Activated T-cell treated with anti-CD3 and anti-CD28 coated beads, Interleukin-2, amount 50 U/mL, for 72 hours (primary cell): ENCODE measurements at regions not wholly inside any gene's neighbourhood (a gene's known extent, or its start where the extent isn't known, plus 50 kb on each side); places are given as distances from the start of the nearest gene placed in this dataset.

ENCODE experiments used
- ATAC-seq, 2 donors: fragments of 150-1000 bp; cut with Tn5 transposase; replicated peaks in 1 of 2; 2 replicates each; pipeline ENCODE4 v1.10.0; 2021; ENCODE audit warnings: moderate library complexity in 2 of 2, mild to moderate bottlenecking in 1 of 2
- DNase-seq, 2 donors: peaks; one replicate each; pipeline ENCODE4 v3.0.0; 2021 to 2022; ENCODE audit warnings: mixed read lengths in 1 of 2
- H3K27ac Mint-ChIP-seq: one replicate; pipeline ENCODE4 v1.8.0; 2022; ENCODE audit warnings: mild to moderate bottlenecking, moderate library complexity, mixed read lengths
- H3K27me3 Mint-ChIP-seq: one replicate; pipeline ENCODE4 v1.8.0; 2022; ENCODE audit warnings: low read depth, mixed read lengths
- H3K36me3 Mint-ChIP-seq, 2 donors: one replicate each; pipeline ENCODE4 v1.8.0; 2022; ENCODE audit warnings: mixed read lengths in 2 of 2, mild to moderate bottlenecking in 1 of 2; ENCODE audit not compliant: insufficient read depth in 2 of 2
- H3K4me1 Mint-ChIP-seq: one replicate; pipeline ENCODE4 v1.8.0; 2022; ENCODE audit warnings: low read depth, mixed read lengths
- H3K4me3 Mint-ChIP-seq, 2 donors: one replicate each; pipeline ENCODE4 v1.8.0; 2022; ENCODE audit warnings: mild to moderate bottlenecking in 2 of 2, mixed read lengths in 2 of 2, moderate library complexity in 2 of 2
- H3K9me3 Mint-ChIP-seq, 2 donors: one replicate each; pipeline ENCODE4 v1.8.0; 2022; ENCODE audit warnings: mixed read lengths in 2 of 2

DNA sequence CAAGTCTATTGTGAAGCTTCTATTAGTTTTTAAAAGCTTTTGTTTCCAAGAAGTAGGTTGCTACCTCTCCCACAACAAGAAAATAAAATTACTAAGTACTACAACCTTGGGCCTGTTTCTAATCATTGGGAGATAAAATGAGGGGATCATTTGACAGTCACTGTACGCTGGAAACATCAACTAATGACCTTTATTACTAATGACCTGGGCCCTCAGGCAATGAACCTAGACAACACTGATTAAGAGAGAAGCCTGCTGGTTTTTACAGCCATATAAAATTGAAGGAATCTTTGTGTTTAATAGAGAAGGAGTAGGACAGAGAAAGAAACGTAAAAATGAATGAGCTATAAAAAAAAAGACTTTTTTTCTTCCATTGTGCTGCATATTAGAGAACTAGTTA is 1000.9 kb downstream of the STPG2 start:
- no peak for ATAC-seq
- H3K36me3 Mint-ChIP-seq, result peaks cover 0 to 6% of the 10 kb centered on the region in 2 donors
- H3K4me3 Mint-ChIP-seq, result no peak overlapping the region
- H3K9me3 Mint-ChIP-seq, result peaks cover 8 to 22% of the 10 kb centered on the region in 2 donors
- no peak for DNase-seq
- no peak overlapping the region for H3K27ac Mint-ChIP-seq
- no peaks in the 10 kb centered on the region for H3K4me1 Mint-ChIP-seq
- no peaks in the 10 kb centered on the region for H3K27me3 Mint-ChIP-seq

DNA sequence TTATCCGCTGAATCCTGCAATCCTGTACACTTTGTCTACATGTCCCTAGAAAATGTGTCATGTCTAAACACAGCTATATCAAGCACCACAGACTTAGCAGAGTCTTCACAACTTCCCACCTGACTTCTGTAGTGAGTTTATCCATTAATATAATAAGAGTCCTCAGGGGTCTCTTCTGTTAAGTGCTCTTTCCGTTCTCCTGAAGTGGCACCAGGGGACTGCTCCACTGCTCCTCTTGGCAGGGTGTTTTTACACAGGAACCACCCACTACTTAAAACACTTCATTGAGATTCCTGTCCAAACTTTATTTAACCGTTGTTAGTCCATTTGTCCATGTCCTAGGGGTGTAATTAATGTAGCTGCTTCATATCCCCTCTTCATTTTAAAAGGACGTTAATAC is 1000.4 kb downstream of the STPG2 start:
- no peak overlapping the region for H3K27ac Mint-ChIP-seq
- H3K4me3 Mint-ChIP-seq, result no peak overlapping the region
- no peaks in the 10 kb centered on the region for H3K4me1 Mint-ChIP-seq
- DNase-seq, result no peak
- no peak for ATAC-seq
- H3K27me3 Mint-ChIP-seq, result no peaks in the 10 kb centered on the region
- H3K9me3 Mint-ChIP-seq, result peaks cover 8 to 23% of the 10 kb centered on the region in 2 donors
- H3K36me3 Mint-ChIP-seq, result peaks cover 0 to 6% of the 10 kb centered on the region in 2 donors

DNA sequence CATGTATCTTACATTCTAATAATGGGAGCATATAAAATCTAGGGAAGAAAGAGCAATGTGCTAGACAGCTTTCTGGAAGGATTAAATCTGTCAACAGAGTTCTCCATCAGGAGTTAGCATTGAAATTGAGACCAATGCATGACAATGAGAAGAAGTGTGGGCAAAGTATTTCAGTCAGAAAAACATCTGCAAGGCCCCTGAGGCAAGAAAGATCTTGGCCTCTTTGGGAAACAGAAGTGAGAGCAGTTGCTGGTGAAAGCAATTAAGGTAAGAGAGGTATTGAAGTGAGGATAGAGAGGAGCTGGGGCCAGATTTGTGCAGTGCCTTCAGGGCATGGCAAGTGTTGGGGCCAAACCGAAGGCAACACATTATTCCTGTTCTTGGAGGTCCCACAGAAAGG is 999.1 kb downstream of the STPG2 start:
- H3K27ac Mint-ChIP-seq, result no peak overlapping the region
- H3K4me3 Mint-ChIP-seq, result no peak overlapping the region
- DNase-seq, result no peak
- peaks cover 3 to 14% of the 10 kb centered on the region in 2 donors for H3K9me3 Mint-ChIP-seq
- H3K36me3 Mint-ChIP-seq, result no peaks in the 10 kb centered on the region
- H3K27me3 Mint-ChIP-seq, result no peaks in the 10 kb centered on the region
- ATAC-seq, result no peak
- no peaks in the 10 kb centered on the region for H3K4me1 Mint-ChIP-seq

- Mint-ChIP-seq H3K36me3 (no peaks in the 10 kb centered on the region), H3K9me3 (peaks cover 2% of the 10 kb centered on the region in 2 donors), H3K4me3 (no peak overlapping the region), H3K27me3 (no peaks in the 10 kb centered on the region), H3K4me1 (no peaks in the 10 kb centered on the region), H3K27ac (no peak overlapping the region)
- ATAC-seq (no peak), DNase-seq (no peak)
Measured at GRCh38 chr4:97150966-97151365, 992.3 kb downstream of the STPG2 start.

GRCh38 chr4:97152149-97152548 is 991.1 kb downstream of the STPG2 start:
- H3K27me3 Mint-ChIP-seq, result no peaks in the 10 kb centered on the region
- no peak overlapping the region for H3K27ac Mint-ChIP-seq
- no peak for ATAC-seq

GRCh38 chr4:97153042-97153441 is 990.2 kb downstream of the STPG2 start:
- Mint-ChIP-seq H3K4me1 (no peaks in the 10 kb centered on the region), H3K27me3 (no peaks in the 10 kb centered on the region), H3K36me3 (no peaks in the 10 kb centered on the region), H3K27ac (no peak overlapping the region), H3K9me3 (peaks cover 0 to 2% of the 10 kb centered on the region in 2 donors), H3K4me3 (no peak overlapping the region)
- DNase-seq (no peak), ATAC-seq (no peak)

More at GRCh38 chr4:97152149-97152548, 991.1 kb downstream of the STPG2 start:
- peaks cover 2% of the 10 kb centered on the region in 2 donors for H3K9me3 Mint-ChIP-seq
- no peak for DNase-seq
- H3K4me1 Mint-ChIP-seq, result no peaks in the 10 kb centered on the region
- H3K36me3 Mint-ChIP-seq, result no peaks in the 10 kb centered on the region
- H3K4me3 Mint-ChIP-seq, result no peak overlapping the region

GRCh38 chr4:97159625-97160024 is 983.7 kb downstream of the STPG2 start:
- Mint-ChIP-seq H3K36me3 (no peaks in the 10 kb centered on the region), H3K4me3 (no peak overlapping the region), H3K4me1 (no peaks in the 10 kb centered on the region), H3K9me3 (peaks cover 0 to 1% of the 10 kb centered on the region in 2 donors), H3K27me3 (no peaks in the 10 kb centered on the region), H3K27ac (no peak overlapping the region)
- DNase-seq, result no peak
- ATAC-seq, result no peak

DNA sequence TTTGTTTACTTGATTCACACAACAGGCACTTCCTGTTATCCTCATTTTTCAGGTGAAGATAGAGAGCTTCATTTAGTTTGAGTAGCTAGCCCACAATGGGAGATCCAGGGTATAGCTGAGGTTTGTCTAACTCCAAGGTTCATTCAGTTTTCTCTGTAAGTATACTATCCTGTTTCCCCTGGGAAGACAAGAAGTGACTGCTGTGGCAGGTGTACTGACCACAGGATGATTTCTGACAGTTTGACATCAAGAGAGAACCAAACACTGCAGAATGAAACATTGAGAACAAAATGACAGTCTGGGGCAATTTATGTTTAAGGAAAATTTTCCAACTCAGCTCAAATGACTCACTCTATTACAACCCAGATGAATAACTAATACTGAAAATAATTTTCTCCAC is 958.0 kb downstream of the STPG2 start:
- no peaks in the 10 kb centered on the region for H3K4me1 Mint-ChIP-seq
- H3K36me3 Mint-ChIP-seq, result no peaks in the 10 kb centered on the region
- ATAC-seq, result no peak
- H3K27me3 Mint-ChIP-seq, result no peaks in the 10 kb centered on the region
- no peak overlapping the region for H3K4me3 Mint-ChIP-seq
- H3K27ac Mint-ChIP-seq, result no peak overlapping the region
- no peak for DNase-seq
- H3K9me3 Mint-ChIP-seq, result peaks cover 9% of the 10 kb centered on the region in 2 donors

- Mint-ChIP-seq H3K4me3 (no peak overlapping the region), H3K27me3 (no peaks in the 10 kb centered on the region), H3K9me3 (peaks cover 1 to 2% of the 10 kb centered on the region in 2 donors), H3K4me1 (no peaks in the 10 kb centered on the region), H3K27ac (no peak overlapping the region), H3K36me3 (no peaks in the 10 kb centered on the region)
- ATAC-seq, result no peak
- DNase-seq, result no peak
Measured at GRCh38 chr4:97197106-97197505, 946.2 kb downstream of the STPG2 start.

- Mint-ChIP-seq H3K9me3 (peaks cover 2% of the 10 kb centered on the region in 2 donors), H3K4me1 (no peaks in the 10 kb centered on the region), H3K4me3 (no peak overlapping the region), H3K27me3 (no peaks in the 10 kb centered on the region), H3K27ac (no peak overlapping the region), H3K36me3 (no peaks in the 10 kb centered on the region)
- DNase-seq (no peak), ATAC-seq (no peak)
Measured at GRCh38 chr4:97208749-97209148, 934.5 kb downstream of the STPG2 start.

DNA sequence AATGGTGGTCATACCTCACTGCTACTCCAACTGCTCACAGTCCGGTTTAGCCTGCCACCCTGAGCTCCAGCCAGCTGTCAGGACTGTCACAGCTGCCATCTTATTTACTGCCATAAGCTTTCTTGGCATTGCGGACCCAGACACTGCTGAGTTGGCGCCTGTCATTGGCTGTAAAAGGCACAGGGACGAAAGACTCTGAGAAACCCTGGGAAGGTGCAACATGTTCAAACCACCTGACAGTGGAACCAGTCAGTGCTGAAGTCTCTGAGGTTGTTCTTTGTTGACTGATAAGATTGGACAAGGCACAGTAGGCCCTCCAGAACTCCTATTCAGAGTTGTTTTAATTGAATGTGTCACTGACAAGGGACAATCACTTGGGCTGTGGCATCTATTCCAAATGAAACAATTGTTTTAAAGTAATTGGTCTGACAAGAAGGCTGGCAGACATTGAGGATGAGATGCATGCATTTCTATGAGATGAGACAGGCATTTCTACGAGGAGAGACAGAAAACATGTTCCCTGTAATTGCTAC is 927.8 kb downstream of the STPG2 start:
- H3K4me1 Mint-ChIP-seq, result no peaks in the 10 kb centered on the region
- no peak for ATAC-seq
- H3K9me3 Mint-ChIP-seq, result peaks cover 0 to 6% of the 10 kb centered on the region in 2 donors

GRCh38 chr4:97216046-97216445 is 927.2 kb downstream of the STPG2 start:
- Mint-ChIP-seq H3K4me1 (no peaks in the 10 kb centered on the region), H3K27ac (no peak overlapping the region), H3K9me3 (peaks cover 0 to 6% of the 10 kb centered on the region in 2 donors), H3K4me3 (no peak overlapping the region), H3K27me3 (no peaks in the 10 kb centered on the region), H3K36me3 (no peaks in the 10 kb centered on the region)
- DNase-seq, result no peak
- no peak for ATAC-seq

More for the DNA sequence above, 927.8 kb downstream of the STPG2 start:
- no peaks in the 10 kb centered on the region for H3K36me3 Mint-ChIP-seq
- H3K27ac Mint-ChIP-seq, result no peak overlapping the region
- H3K27me3 Mint-ChIP-seq, result no peaks in the 10 kb centered on the region
- H3K4me3 Mint-ChIP-seq, result no peak overlapping the region
- DNase-seq, result no peak

- no peaks in the 10 kb centered on the region for H3K4me1 Mint-ChIP-seq
- DNase-seq, result no peak
- no peak overlapping the region for H3K4me3 Mint-ChIP-seq
- H3K9me3 Mint-ChIP-seq, result peaks cover 0 to 2% of the 10 kb centered on the region in 2 donors
- H3K36me3 Mint-ChIP-seq, result no peaks in the 10 kb centered on the region
- H3K27ac Mint-ChIP-seq, result no peak overlapping the region
- H3K27me3 Mint-ChIP-seq, result no peaks in the 10 kb centered on the region
- no peak for ATAC-seq
Measured at GRCh38 chr4:97235521-97235920, 907.8 kb downstream of the STPG2 start.

DNA sequence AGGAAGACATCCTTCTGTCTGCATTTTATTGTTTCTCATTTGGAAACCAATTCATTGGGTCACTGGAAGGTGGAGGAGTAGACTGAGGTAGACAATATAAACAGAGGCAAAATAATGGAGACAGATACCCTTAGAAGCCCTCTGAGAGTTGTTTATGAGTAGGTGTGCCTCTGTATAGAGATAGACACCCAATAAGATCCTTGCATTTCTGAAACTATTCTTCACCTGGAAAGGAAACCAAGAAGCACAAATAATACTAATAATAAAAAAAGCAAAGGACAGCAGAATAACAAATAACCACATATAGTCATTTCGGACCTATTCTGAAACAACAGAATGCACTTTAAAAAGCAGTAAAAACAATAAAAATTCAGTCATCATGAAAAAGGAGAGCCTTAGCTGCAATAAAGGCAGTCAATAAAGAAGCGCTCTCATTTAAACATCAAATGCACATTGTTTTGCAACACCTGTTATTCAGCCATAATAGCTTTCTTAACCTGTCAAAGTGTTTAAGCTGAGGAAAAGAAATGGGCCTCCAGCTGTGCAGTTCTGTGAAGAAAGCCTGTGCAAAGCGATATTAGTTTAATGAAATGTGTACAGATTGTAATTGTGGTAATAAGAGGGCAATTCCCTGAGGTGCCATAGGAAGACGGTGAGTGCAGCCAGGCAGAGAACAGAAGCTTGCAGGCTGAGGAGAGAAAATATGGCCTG is 904.2 kb downstream of the STPG2 start:
- peaks cover 0 to 2% of the 10 kb centered on the region in 2 donors for H3K9me3 Mint-ChIP-seq
- DNase-seq (no peak), ATAC-seq (no peak)
- no peaks in the 10 kb centered on the region for H3K36me3 Mint-ChIP-seq
- H3K27me3 Mint-ChIP-seq, result no peaks in the 10 kb centered on the region
- no peaks in the 10 kb centered on the region for H3K4me1 Mint-ChIP-seq
- H3K27ac Mint-ChIP-seq, result no peak overlapping the region
- H3K4me3 Mint-ChIP-seq, result no peak overlapping the region
